HG03378 (cell line): ENCODE measurements at regions not wholly inside any gene's neighbourhood (a gene's known extent, or its start where the extent isn't known, plus 50 kb on each side); places are given as distances from the start of the nearest gene placed in this dataset.

Experiments
- ATAC-seq: cut with Tn5 transposase; IDR thresholded peaks from one replicate; pipeline ENCODE4 v1.9.1; 2021; ENCODE audit warnings: mild to moderate bottlenecking, moderate library complexity; ENCODE audit not compliant: unreplicated experiment

DNA sequence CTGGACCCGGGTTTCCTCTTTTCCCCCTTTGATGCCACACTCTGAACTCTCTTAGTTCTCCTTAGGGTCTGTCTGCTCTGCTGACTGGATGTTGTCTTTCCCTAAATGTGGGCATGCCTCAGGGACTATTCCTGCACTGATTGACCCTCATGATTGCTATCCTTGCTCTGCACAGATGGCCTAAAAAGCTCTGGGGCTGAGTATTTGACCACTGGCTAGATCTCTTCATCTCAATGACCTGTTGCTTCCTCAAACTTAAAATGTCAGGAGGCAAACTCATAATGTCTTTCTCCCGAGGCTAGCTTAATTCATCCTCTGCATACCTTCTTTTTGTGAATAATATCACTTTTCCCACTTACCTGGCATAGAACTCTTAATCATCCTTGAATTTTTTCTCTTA lies 157.4 kb downstream of the GATB start:
- ATAC-seq: no peak

DNA sequence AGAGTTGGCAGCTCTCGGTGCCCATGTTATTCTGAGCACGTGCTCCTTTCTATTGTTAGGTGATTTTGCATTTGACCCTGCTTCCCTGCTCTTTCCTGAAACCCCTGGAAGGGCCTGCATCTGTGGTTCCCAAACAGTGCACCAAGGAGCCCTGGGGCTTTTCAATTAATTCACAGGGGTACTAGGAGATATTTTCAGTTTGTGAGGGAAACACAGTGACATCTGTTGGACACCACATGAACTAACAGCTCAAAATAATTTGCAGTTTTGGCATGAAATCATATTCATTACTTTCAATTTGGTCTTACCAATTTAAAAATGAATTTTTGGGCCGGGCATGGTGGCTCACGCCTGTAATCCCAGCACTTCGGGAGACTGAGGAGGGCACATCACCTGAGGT lies 156.6 kb downstream of the GATB start:
- ATAC-seq: no peak

- no peak for ATAC-seq
Observed at GRCh38 chr4:151605215-151605614, 155.6 kb downstream of the GATB start.

DNA sequence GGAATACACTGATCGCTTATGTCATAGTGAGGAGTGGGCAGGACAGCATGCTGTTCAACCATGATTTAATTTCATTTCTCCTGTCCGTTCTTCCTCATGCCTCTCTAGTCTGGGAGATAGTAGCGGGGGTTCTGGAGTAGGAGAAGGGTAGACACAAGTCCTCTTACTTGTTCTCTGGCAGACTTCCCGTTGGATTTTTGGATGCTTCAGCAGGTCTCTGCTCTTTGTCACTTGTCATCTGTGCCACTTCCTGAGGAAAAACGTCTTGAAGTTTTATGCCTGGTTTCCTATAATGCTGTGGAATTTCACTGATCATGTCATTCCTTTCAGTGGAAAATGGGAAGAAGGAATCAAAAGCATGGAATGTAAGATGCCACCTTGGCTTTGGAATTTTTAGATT lies 154.7 kb downstream of the GATB start:
- ATAC-seq: no peak

DNA sequence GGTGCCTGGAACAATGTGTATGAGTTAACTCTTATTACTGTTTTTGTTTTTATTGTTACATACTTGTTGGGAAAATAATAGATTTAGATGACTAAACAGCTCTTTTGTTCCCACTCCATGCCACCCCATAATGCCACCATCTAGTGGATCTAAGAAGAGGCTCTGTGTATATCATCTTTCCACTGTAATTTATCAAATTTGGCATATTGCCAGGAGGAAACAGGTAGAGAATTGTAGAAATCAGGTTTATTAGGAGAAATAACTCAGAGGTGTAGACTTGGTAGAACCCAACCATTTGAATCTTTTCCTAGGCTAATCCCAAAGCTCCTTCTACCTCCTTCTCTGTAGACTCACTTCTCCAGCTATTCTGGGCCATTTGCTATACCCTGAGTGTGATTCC lies 150.6 kb downstream of the GATB start:
- ATAC-seq: no peak

- ATAC-seq: no peak
Observed at GRCh38 chr4:151611960-151612359, 148.8 kb downstream of the GATB start.

GRCh38 chr4:151613290-151613689 lies 147.5 kb downstream of the GATB start:
- ATAC-seq: no peak

DNA sequence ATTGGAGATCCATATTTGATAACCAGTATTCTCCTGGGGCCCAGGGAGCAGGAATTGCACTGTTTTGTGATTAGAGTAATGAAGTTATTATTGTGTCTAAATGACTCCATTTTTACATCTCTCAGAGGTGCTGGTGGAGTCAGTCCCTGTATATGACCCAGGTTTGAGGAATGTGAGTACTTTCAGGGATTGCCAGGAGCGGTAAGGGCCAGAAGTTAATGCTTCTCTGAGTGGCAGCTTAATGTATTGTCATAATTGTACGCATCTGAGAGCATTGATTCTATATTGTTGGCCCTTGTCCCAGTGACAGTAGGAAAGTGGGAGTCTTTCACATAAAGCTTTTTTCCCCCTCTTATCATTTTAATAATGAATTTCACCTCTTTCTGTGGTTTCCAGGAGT lies 146.2 kb downstream of the GATB start:
- no peak for ATAC-seq

GRCh38 chr4:151618858-151619257 lies 141.9 kb downstream of the GATB start:
- no peak for ATAC-seq

DNA sequence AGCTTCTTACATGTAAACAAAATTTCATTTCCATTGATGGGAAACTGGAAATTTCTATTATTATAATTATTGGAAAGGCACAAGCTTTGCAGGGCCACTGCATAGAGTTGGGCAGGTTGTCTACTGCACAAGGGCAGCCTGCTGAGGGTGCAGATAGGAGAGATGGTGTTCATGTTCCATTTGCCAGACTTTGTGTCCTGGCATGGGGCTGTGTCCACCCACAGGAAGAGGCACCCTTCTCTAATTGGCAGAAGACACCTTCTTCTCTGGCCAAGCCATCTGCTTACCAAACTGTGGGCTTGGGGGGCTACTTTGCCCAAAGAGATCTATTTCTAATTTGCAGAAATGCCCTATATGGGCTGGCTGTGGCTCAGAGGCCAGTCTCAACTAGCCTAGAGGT lies 140.7 kb downstream of the GATB start:
- ATAC-seq: no peak
